AG10803 (cell line): ENCODE measurements at regions not wholly inside any gene's neighbourhood (a gene's known extent, or its start where the extent isn't known, plus 50 kb on each side); places are given as distances from the start of the nearest gene placed in this dataset.
"Not testable (repeated sequence)": the region's sequence is repeated elsewhere in the genome, so short reads cannot be mapped to it uniquely, and the experiment has no call there.

Experiments used
- DNase-seq: peaks from one replicate; pipeline ENCODE4 v3.0.0; 2010; ENCODE audit warnings: low read depth
- H3K4me3 ChIP-seq: 2 replicates; pipeline ENCODE4 v1.5.1; 2011; ENCODE audit warnings: mild to moderate bottlenecking, low read length, control low read depth
- CTCF ChIP-seq: conservative IDR thresholded peaks from 2 replicates; pipeline ENCODE4 v1.5.1; 2011; ENCODE audit warnings: mild to moderate bottlenecking, low read length, control low read depth, inconsistent platforms

DNA sequence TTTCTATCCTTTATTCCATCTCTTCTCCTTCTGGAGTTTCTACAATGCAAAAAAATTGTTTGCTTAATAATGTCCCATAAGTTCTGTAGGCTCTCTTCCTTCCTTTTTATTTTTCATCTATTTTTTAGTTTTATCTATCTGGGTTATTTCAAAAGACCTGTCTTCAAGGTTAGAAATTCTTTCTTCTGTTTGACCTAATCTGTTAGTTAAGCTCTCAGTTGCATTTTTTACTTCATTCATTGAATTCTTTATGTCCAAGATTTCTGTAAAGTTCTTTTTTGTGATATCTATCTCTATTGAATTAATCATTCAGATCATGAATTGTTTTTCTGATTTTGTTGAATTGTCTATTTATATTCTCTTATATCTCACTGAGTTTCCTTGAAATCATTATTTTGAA is 145.9 kb upstream of the TLE4 start:
- no peak for TF ChIP-seq CTCF
- no peak overlapping the region for H3K4me3 ChIP-seq
- no peak for DNase-seq

- no peak for TF ChIP-seq CTCF
- no peak overlapping the region for H3K4me3 ChIP-seq
- DNase-seq, result no peak
Observed at GRCh38 chr9:79428422-79428821, 143.3 kb upstream of the TLE4 start.

GRCh38 chr9:79430619-79431018 is 141.1 kb upstream of the TLE4 start:
- peak; percentile 4 for DNase-seq
- H3K4me3 ChIP-seq, result no peak overlapping the region
- no peak for TF ChIP-seq CTCF

GRCh38 chr9:79431019-79431679 is 140.6 kb upstream of the TLE4 start:
- no peak for DNase-seq
- peak; percentile 26 for TF ChIP-seq CTCF
- H3K4me3 ChIP-seq, result no peak overlapping the region

DNA sequence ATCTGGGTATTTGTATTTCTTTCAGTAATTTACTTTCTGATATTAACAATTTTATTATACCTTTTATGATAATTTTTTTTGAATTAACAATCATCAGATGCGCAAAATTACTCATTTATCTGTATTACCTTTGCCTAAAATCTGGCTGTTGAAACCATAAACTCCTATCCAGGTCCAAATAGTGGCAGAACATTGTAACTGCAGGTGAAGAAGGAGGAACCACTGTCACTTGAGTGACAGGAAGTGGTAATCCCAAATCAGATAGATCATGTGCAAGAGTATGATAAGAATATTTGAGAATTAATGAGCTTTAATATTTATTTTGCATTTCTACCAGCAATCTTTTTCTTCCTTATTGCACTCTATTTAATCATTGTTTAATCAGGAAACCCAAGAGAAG is 139.3 kb upstream of the TLE4 start:
- no peak for TF ChIP-seq CTCF
- H3K4me3 ChIP-seq, result no peak overlapping the region
- no peak for DNase-seq

- DNase-seq, result peak; percentile 13
- H3K4me3 ChIP-seq, result no peak overlapping the region
- TF ChIP-seq CTCF, result no peak
Observed at GRCh38 chr9:79433703-79434102, 138.1 kb upstream of the TLE4 start.

DNA sequence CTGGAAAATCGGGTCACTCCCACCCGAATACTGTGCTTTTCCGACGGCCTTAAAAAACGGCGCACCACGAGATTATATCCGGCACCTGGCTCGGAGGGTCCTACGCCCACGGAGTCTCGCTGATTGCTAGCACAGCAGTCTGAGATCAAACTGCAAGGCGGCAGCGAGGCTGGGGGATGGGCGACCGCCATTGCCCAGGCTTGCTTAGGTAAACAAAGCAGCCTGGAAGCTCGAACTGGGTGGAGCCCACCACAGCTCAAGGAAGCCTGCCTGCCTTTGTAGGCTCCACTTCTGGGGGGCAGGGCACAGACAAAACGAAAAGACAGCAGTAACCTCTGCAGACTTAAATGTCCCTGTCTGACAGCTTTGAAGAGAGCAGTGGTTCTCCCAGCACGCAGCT is 132.5 kb upstream of the TLE4 start:
- not testable (repeated sequence) for H3K4me3 ChIP-seq, DNase-seq
